ENCODE measurements at regions not wholly inside any gene's neighbourhood (a gene's known extent, or its start where the extent isn't known, plus 50 kb on each side); places are given as distances from the start of the nearest gene placed in this dataset.

- no peaks in the 10 kb centered on the region for H4K20me1 ChIP-seq (ENCODE audit: insufficient read depth, low read length)
- H3K27ac ChIP-seq (ENCODE audit: low read depth in 1 of 2, low read length in 2 of 2): no peak overlapping the region
- H3K27me3 ChIP-seq (ENCODE audit: control insufficient read depth in 2 of 2, insufficient read depth in 2 of 2, low read length in 2 of 2): no peaks in the 10 kb centered on the region
- H3K9me3 Mint-ChIP-seq: peaks cover 0 to 2% (median under 1%) of the 10 kb centered on the region in 7 donors
- no peak overlapping the region for H3K9ac ChIP-seq (ENCODE audit: insufficient read depth, low read length, poor library complexity, severe bottlenecking)
- H3K4me1 Mint-ChIP-seq: no peaks in the 10 kb centered on the region
- H3K4me3 ChIP-seq (replicated peaks in 1 of 3; ENCODE audit: low read depth in 2 of 3, low read length in 3 of 3): no peak overlapping the region
- no peak for TF ChIP-seq CTCF (IDR thresholded peaks at IDR 0.05)
- no peaks in the 10 kb centered on the region for H3K36me3 ChIP-seq (replicated peaks in 1 of 2; ENCODE audit: control insufficient read depth in 1 of 2, insufficient read depth in 2 of 2, low read length in 2 of 2)
- H3K27me3 Mint-ChIP-seq (ENCODE audit: low read depth in 3 of 3): peaks cover 0 to 5% (median 4%) of the 10 kb centered on the region in 3 donors
- H2AFZ ChIP-seq (ENCODE audit: insufficient read depth, low read depth, low read length, poor library complexity, severe bottlenecking): no peak overlapping the region
- H3K4me2 ChIP-seq (replicated peaks; ENCODE audit: extremely low read depth, low read length, poor library complexity, severe bottlenecking): no peak overlapping the region
- H3K27ac Mint-ChIP-seq: no peak overlapping the region
- H3K4me3 Mint-ChIP-seq: no peak overlapping the region
- no peaks in the 10 kb centered on the region for H3K9me3 ChIP-seq (replicated peaks in 1 of 2; ENCODE audit: control insufficient read depth in 1 of 2, insufficient read depth in 1 of 2, low read length in 2 of 2)
- DNase-seq: no peak
- no peaks in the 10 kb centered on the region for H3K36me3 Mint-ChIP-seq
- H3K79me2 ChIP-seq (ENCODE audit: insufficient read depth, low read length): no peaks in the 10 kb centered on the region
- intact Hi-C loops (cut with micrococcal nuclease): no loop called here
- H3K4me1 ChIP-seq (ENCODE audit: control insufficient read depth in 1 of 2, insufficient read depth in 2 of 2, low read length in 2 of 2): no peaks in the 10 kb centered on the region
- WGBS (ENCODE audit: insufficient coverage): 81% methylated on average over 2 of the region's 2 CpGs
Measured at GRCh38 chr10:44322137-44322536, 62.8 kb downstream of the CXCL12 start.

- Histone ChIP-seq H3K27me3 (ENCODE audit: control insufficient read depth in 2 of 2, insufficient read depth in 2 of 2, low read length in 2 of 2) (no peaks in the 10 kb centered on the region), H3K9ac (ENCODE audit: insufficient read depth, low read length, poor library complexity, severe bottlenecking) (no peak overlapping the region), H3K4me2 (replicated peaks; ENCODE audit: extremely low read depth, low read length, poor library complexity, severe bottlenecking) (no peak overlapping the region), H3K9me3 (replicated peaks in 1 of 2; ENCODE audit: control insufficient read depth in 1 of 2, insufficient read depth in 1 of 2, low read length in 2 of 2) (no peaks in the 10 kb centered on the region), H4K20me1 (ENCODE audit: insufficient read depth, low read length) (no peaks in the 10 kb centered on the region), H3K4me3 (replicated peaks in 1 of 3; ENCODE audit: low read depth in 2 of 3, low read length in 3 of 3) (no peak overlapping the region), H3K27ac (ENCODE audit: low read depth in 1 of 2, low read length in 2 of 2) (no peak overlapping the region), H2AFZ (ENCODE audit: insufficient read depth, low read depth, low read length, poor library complexity, severe bottlenecking) (no peak overlapping the region), H3K4me1 (ENCODE audit: control insufficient read depth in 1 of 2, insufficient read depth in 2 of 2, low read length in 2 of 2) (no peaks in the 10 kb centered on the region), H3K36me3 (replicated peaks in 1 of 2; ENCODE audit: control insufficient read depth in 1 of 2, insufficient read depth in 2 of 2, low read length in 2 of 2) (no peaks in the 10 kb centered on the region), H3K79me2 (ENCODE audit: insufficient read depth, low read length) (no peaks in the 10 kb centered on the region)
- Mint-ChIP-seq H3K9me3 (peaks cover 0 to 4% (median 0%) of the 10 kb centered on the region in 7 donors), H3K27ac (no peak overlapping the region), H3K4me1 (no peaks in the 10 kb centered on the region), H3K27me3 (ENCODE audit: low read depth in 3 of 3) (peaks cover 0 to 5% (median 2%) of the 10 kb centered on the region in 3 donors), H3K36me3 (no peaks in the 10 kb centered on the region), H3K4me3 (no peak overlapping the region)
- TF ChIP-seq CTCF (IDR thresholded peaks at IDR 0.05): no peak
- DNase-seq: no peak
- intact Hi-C loops (cut with micrococcal nuclease): no loop called here
- no CpG with 5 or more reads among the region's 3 CpGs for WGBS (ENCODE audit: insufficient coverage)
Measured at GRCh38 chr10:44320756-44321155, 64.1 kb downstream of the CXCL12 start.
